ENCODE measurements at regions not wholly inside any gene's neighbourhood (a gene's known extent, or its start where the extent isn't known, plus 50 kb on each side); places are given as distances from the start of the nearest gene placed in this dataset.
"Not testable (repeated sequence)": the region's sequence is repeated elsewhere in the genome, so short reads cannot be mapped to it uniquely, and the experiment has no call there.

DNA sequence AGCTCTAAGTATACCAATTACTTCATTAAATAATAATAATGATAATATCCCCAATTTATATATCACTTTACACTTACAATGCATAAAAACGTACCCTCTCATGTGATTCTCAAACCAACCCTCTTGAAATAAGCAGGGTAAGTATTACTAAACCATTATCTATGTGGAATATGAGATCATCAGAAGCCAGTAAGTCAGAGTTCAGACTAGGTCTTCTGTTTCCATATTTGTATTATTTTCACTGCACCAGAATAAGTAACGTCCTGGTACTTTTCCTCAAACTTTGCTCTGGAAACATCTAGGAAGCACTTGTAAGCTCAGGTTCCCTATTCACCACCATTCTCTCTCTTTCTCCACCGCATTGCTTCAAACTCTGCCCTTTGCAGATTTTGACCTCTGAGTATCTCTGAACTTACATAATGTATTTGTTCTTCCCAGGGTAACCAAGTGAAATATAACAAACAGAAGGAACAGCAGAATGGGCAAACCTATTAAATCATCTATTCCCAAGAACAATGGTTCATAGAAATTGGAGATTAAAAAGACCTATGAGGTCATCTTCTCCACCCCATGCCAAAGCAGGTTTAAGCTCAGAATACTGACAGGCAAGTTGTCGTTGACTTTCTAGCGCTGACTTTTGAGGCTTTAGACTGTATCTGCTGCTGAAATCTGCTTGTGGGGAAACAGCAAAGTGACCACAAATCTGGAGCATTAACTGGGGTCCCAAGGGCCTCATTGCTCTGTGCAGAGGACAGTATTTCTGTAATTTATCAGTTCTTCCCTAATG lies 161.3 kb upstream of the FAR2 start:
- in situ Hi-C loops (cut with HindIII; ENCODE audit: low pct_ligation_motif_present, low pct_unique_long_range_greater_than_20kb, low sequenced_read_pairs): no loop called here
- DNase-seq: no peak

DNA sequence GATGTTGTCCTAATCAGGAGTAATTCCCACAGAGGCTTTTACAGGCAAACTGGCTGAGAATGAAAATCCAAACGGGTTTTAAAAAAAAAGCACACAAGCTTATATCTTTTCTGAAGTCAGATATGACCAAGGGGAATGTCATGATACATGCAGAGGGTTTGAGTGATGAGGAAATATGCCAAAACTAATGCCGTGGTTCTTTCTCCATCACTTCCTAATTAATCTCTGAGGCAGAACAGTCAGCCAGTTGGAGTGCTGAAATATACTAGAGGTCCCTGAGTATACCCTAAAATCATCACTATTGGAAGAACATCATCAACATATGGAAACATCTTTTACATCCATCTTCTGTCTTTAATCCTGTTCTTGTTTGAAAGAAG lies 160.8 kb upstream of the FAR2 start:
- no peak for DNase-seq
- in situ Hi-C loops (cut with HindIII; ENCODE audit: low pct_ligation_motif_present, low pct_unique_long_range_greater_than_20kb, low sequenced_read_pairs): no loop called here

- in situ Hi-C loops (cut with HindIII; ENCODE audit: low pct_ligation_motif_present, low pct_unique_long_range_greater_than_20kb, low sequenced_read_pairs): no loop called here
- DNase-seq: no peak
Observed at GRCh38 chr12:28991626-28992025, 157.5 kb upstream of the FAR2 start.

DNA sequence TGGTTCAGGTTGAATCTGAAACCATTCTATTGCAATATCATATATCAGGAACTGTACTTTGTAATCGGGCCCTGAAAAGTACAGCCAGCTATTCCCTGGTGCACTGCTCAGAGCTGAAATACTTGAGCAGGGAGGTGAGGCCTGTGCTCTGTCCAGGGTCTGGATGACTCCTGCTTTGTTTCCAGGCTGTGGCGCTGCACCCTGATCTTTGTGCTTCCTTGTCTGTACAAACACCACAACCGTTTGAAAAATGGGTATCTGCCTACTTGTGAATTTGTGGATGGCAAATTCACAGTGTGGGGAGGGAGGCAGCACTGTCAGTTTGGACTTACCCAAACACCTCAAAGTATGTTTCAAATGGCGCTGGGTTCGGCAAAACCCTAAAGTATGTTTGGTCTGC lies 155.4 kb upstream of the FAR2 start:
- in situ Hi-C loops (cut with HindIII; ENCODE audit: low pct_ligation_motif_present, low pct_unique_long_range_greater_than_20kb, low sequenced_read_pairs): no loop called here
- no peak for DNase-seq

GRCh38 chr12:28994179-28994715 lies 154.8 kb upstream of the FAR2 start:
- in situ Hi-C loops (cut with HindIII; ENCODE audit: low pct_ligation_motif_present, low pct_unique_long_range_greater_than_20kb, low sequenced_read_pairs): no loop called here
- DNase-seq: no peak

DNA sequence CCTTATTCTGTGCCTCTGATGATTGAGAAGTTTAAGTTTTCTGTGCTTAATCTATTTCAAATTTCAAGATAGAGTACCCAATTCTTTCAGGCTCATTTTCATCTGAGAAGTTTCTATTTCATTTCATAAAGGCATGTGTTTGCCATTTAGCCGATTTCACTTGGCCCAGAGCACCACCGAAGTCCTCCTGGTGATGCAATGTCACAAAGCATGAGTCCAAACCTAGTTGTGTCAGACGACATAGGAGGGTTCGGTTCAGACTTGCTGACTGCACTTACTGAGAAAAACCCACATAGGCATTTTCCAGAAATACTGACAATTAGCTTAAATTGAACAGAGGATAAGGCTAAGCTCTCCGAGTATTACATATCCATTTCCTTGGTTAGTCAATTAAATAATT lies 152.4 kb upstream of the FAR2 start:
- in situ Hi-C loops (cut with HindIII; ENCODE audit: low pct_ligation_motif_present, low pct_unique_long_range_greater_than_20kb, low sequenced_read_pairs): no loop called here
- no peak for DNase-seq

DNA sequence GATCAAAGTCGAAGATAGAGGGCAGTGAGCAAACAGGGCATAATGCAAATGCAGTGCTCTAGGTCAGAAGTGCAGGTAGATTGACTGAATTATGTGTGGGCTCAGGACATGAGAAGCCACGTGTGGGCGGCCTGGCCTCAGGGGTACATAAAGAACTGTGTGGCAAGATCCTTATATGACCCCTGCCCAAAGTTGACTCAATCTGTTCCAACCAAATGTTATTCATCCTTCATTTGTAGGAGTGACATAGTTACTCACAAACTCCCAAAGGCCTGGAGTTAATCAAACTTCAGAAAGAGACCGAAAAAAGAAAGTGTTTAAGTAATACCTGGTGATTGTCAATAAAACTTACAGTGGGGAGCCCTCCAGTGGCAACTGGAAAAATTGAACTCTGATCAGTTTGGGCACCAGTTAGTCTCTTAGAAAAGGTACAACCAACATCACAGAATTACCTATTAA lies 150.4 kb upstream of the FAR2 start:
- in situ Hi-C loops (cut with HindIII; ENCODE audit: low pct_ligation_motif_present, low pct_unique_long_range_greater_than_20kb, low sequenced_read_pairs): no loop called here
- peak; percentile 15 for DNase-seq

DNA sequence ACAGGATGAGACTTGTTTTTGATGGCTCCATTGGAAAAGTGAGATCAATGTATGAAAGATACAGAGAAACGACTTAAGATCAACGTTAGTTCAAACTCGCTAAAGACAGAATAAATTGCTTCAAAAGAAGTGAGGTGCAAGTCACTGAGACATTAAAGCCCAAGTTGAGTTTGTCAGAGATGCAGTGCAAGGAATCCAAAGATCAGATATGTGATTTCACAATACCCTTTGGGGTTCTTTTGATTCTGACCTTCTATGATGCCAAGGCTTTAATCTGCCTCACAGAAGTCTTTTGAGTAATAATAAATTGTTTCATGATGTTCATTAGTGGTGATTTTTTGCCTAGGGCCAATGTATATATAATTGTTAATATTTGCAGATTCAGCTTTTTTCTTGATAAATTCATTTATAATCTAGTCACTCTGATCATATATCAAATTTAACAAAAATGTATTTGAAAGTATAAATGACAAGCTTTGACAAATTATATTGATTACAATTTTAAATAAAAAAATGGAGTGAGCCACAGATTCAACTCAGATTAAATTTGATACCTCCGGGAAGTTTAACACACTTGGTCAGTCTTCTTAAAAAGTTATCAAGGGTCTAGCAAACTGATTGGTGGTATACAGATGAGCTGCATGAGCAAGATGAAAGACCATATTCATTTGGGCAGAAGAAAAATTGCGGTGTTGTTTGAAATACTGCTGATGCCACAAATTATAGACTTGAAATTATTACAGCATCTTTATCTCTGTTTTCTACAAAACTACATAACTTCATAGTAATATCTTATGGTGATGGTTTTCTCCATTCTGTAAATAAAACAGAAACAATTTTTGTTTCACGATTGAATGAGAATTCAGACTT lies 144.8 kb upstream of the FAR2 start:
- in situ Hi-C loops (cut with HindIII; ENCODE audit: low pct_ligation_motif_present, low pct_unique_long_range_greater_than_20kb, low sequenced_read_pairs): no loop called here
- DNase-seq: no peak

DNA sequence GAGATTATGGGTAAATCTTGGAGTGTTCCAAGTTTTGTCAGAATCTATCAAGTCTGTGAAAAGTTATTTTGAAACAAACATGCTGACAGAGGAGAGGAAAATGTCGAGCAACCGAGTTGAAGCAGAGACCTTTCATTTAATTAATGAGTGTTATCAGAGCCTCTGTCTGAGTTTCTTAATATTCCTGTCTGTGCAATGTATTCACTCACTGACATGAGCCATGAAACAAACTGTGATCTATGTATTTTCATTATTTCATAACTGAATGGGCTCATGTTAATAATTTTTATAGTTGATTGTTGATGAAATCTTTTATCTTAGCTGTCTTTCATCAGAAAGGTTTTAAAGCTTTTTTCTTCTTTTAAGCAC lies 144.2 kb upstream of the FAR2 start:
- DNase-seq: no peak
- in situ Hi-C loops (cut with HindIII; ENCODE audit: low pct_ligation_motif_present, low pct_unique_long_range_greater_than_20kb, low sequenced_read_pairs): no loop called here

DNA sequence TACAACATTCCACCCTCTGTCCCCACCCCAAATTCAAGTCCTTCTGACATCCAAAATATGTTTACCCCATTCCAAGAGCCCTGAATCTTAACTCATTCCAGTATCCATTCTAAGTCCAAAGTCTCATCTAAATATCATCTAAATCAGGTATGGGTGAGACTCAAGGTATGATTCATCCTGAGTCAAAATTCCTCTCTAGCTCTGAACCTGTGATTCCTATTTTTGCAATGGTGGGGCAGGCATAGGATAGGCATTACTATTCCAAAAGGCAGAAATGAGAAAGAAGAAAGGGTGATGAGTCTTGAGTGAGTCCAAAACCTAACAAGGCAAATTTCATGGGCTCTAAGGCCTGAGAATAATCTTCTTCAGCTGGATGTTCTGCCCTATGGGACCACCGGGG lies 140.3 kb upstream of the FAR2 start:
- in situ Hi-C loops (cut with HindIII; ENCODE audit: low pct_ligation_motif_present, low pct_unique_long_range_greater_than_20kb, low sequenced_read_pairs): no loop called here
- no peak for DNase-seq

- DNase-seq: no peak
- in situ Hi-C loops (cut with HindIII; ENCODE audit: low pct_ligation_motif_present, low pct_unique_long_range_greater_than_20kb, low sequenced_read_pairs): no loop called here
Observed at GRCh38 chr12:29012673-29013072, 136.4 kb upstream of the FAR2 start.

GRCh38 chr12:29017532-29017931 lies 131.5 kb upstream of the FAR2 start:
- DNase-seq; in situ Hi-C loops (cut with HindIII; ENCODE audit: low pct_ligation_motif_present, low pct_unique_long_range_greater_than_20kb, low sequenced_read_pairs): not testable (repeated sequence)

DNA sequence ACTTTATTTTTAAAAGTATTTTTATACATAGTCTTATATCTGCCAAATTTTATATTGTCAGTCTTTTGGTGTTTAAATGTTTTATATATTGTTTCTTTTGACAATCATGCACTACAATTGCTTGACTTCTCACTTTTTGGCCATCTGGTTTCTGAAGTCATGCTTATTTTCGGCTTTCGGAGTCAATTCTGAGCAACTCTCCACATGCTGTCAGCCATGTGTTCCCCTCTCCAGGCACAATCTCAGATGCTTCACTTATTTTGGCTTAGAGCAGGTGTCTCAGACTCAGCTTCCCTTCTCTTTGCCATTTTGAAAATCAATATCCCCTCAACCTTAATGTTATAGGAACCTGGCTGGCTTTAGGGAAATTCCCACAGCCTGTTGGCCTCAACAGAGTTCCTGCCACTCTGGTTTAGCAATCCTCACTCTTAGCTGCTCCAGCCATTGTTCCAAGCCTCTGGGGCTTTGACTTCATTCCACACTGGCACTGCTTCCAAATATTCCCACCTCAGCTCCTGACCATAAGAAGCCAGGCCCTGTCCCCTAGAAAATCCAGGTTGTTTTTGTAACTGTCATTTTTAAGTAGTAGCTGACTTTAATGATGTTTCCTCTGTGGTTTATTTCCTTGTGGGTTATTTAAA lies 125.5 kb upstream of the FAR2 start:
- no peak for DNase-seq

DNA sequence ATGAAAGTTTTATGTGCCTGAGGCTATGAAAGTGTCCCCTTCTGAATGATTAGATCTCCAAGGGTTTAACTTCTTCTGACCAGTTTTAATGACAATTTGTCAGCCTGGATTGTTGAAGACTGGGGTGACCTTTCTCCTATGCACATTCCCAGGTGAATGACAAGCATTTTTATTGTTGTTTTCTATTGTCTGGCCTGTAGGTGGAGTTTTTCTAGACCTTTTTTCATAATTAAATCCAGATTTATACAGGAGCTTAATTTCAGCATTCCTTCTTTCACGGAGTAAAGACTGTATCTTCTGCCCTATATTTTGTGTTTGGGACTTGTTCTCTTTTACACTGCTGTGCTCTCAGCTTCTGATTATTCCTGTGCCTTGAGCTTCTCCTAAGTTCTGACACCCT lies 125.0 kb upstream of the FAR2 start:
- no peak for DNase-seq
- in situ Hi-C loops (cut with HindIII; ENCODE audit: low pct_ligation_motif_present, low pct_unique_long_range_greater_than_20kb, low sequenced_read_pairs): no loop called here

More for the DNA sequence above, 125.5 kb upstream of the FAR2 start:
- in situ Hi-C loops (cut with HindIII; ENCODE audit: low pct_ligation_motif_present, low pct_unique_long_range_greater_than_20kb, low sequenced_read_pairs): no loop called here

DNA sequence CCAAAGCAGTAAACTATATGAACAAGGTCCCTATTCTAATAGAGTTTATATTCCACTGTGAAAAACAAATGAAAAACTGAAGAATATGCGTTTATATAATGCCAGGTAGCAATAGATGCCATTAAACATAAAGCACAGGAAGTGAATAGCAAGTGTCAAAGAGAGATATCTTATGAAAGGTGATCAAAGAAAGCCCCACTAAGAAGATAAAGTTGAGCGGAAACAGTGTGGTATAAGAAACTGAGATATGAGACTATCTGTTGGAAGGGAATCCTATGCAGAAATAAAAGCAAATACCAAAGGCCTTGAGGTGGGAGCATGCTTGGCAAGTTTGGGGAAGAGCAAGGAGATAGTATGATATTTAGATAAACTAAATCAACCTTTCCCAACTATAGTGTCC lies 123.1 kb upstream of the FAR2 start:
- in situ Hi-C loops (cut with HindIII; ENCODE audit: low pct_ligation_motif_present, low pct_unique_long_range_greater_than_20kb, low sequenced_read_pairs): no loop called here

DNA sequence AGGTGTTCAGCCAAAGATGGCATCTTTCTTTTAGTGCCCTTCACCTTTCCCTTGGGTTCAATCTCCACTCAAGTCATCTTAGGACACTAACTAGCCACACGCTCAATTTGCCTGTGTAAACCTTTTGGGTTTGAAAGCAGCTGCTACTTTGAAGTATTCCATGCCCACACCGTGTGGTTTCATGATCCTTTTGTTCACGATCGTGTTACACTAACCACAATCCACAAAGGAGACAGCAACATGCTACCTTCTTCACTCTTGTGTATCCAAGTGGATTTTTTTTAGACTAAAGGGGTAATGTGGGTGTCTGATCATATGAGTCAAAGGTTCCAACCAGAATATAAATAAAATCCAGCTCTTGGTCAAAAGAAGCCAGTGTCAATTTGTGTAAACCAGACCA lies 122.7 kb upstream of the FAR2 start:
- no peak for DNase-seq

More for the DNA sequence above, 123.1 kb upstream of the FAR2 start:
- no peak for DNase-seq

GRCh38 chr12:29029484-29029883 lies 119.6 kb upstream of the FAR2 start:
- in situ Hi-C loops (cut with HindIII; ENCODE audit: low pct_ligation_motif_present, low pct_unique_long_range_greater_than_20kb, low sequenced_read_pairs); DNase-seq: not testable (repeated sequence)

More for the DNA sequence above, 122.7 kb upstream of the FAR2 start:
- in situ Hi-C loops (cut with HindIII; ENCODE audit: low pct_ligation_motif_present, low pct_unique_long_range_greater_than_20kb, low sequenced_read_pairs): no loop called here

DNA sequence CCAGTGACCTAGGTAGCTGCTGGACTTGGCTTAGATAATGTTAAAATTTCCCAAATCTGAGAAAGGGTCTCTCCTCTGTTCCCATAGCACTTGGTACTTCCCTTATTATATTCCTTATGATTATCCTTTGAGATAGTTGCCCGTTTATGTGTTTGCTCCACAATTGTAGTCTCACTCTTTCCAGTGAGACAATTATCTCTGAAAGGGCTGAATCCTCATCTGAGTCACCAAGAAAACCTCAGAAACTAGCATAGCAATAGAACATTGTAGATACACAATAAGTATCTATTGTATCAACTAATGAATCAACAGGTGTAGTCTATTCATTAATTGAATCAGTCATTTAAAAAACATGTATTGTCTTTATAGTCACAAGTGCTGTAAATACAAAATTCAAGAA lies 119.1 kb upstream of the FAR2 start:
- DNase-seq: no peak
- in situ Hi-C loops (cut with HindIII; ENCODE audit: low pct_ligation_motif_present, low pct_unique_long_range_greater_than_20kb, low sequenced_read_pairs): no loop called here

- in situ Hi-C loops (cut with HindIII; ENCODE audit: low pct_ligation_motif_present, low pct_unique_long_range_greater_than_20kb, low sequenced_read_pairs): no loop called here
- DNase-seq: no peak
Observed at GRCh38 chr12:29032446-29032845, 116.6 kb upstream of the FAR2 start.
